SK-N-SH treated with all-trans-retinoic acid at 6 μM for 48 hours (cell line): ENCODE measurements at regions not wholly inside any gene's neighbourhood (a gene's known extent, or its start where the extent isn't known, plus 50 kb on each side); places are given as distances from the start of the nearest gene placed in this dataset.

ENCODE experiments used
- ARNTL ChIP-seq: fragments of 450-650 bp; formaldehyde crosslinking; IDR thresholded peaks from 2 replicates; pipeline ENCODE4 v1.5.0; 2020; ENCODE audit warnings: low read depth, mild to moderate bottlenecking, moderate library complexity, borderline replicate concordance
- BACH2 ChIP-seq: fragments of 250-450 bp; sonication (Bioruptor Pico); IDR thresholded peaks from 2 replicates; pipeline ENCODE4 v1.9.0; 2021; ENCODE audit warnings: mild to moderate bottlenecking, borderline replicate concordance
- ISL1 ChIP-seq: fragments of 250-450 bp; sonication (Bioruptor Pico); IDR thresholded peaks from 2 replicates; pipeline ENCODE4 v2.1.2; 2022; ENCODE audit warnings: mild to moderate bottlenecking, moderate library complexity
- TF ChIP-seq, protein P1 (sequence below): fragments of 250-450 bp; sonication (Bioruptor Pico); IDR thresholded peaks from 2 replicates; pipeline ENCODE4 v1.5.1; 2020; ENCODE audit warnings: low read depth, mild to moderate bottlenecking, moderate library complexity

DNA sequence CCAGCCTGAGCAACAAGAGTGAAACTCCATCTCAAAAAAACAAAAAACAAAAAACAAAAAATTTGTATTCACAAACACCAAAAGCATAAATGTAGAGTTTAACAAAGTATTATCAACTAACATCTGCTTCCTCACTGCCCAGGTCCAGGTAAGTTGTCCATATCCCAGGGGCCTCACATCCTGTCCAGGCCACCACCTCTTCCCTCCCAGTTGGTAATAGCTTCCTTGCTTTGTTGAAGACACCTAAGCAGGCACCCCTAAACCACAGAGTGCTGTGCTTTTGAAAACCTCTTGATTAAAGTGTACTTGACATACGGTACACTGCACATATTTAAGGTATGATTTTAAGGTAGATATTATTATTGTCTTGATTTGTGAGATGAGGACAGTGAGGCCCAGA lies 299.8 kb downstream of the SHQ1 start:
- no peak for TF ChIP-seq ISL1 (CRISPR knock-in tag)
- TF ChIP-seq ARNTL (CRISPR knock-in tag): no peak
- TF ChIP-seq, protein P1, sequence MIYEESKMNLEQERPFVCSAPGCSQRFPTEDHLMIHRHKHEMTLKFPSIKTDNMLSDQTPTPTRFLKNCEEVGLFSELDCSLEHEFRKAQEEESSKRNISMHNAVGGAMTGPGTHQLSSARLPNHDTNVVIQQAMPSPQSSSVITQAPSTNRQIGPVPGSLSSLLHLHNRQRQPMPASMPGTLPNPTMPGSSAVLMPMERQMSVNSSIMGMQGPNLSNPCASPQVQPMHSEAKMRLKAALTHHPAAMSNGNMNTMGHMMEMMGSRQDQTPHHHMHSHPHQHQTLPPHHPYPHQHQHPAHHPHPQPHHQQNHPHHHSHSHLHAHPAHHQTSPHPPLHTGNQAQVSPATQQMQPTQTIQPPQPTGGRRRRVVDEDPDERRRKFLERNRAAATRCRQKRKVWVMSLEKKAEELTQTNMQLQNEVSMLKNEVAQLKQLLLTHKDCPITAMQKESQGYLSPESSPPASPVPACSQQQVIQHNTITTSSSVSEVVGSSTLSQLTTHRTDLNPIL (CRISPR knock-in tag): no peak
- no peak for TF ChIP-seq BACH2 (CRISPR knock-in tag)
